ENCODE measurements at regions not wholly inside any gene's neighbourhood (a gene's known extent, or its start where the extent isn't known, plus 50 kb on each side); places are given as distances from the start of the nearest gene placed in this dataset.

DNA sequence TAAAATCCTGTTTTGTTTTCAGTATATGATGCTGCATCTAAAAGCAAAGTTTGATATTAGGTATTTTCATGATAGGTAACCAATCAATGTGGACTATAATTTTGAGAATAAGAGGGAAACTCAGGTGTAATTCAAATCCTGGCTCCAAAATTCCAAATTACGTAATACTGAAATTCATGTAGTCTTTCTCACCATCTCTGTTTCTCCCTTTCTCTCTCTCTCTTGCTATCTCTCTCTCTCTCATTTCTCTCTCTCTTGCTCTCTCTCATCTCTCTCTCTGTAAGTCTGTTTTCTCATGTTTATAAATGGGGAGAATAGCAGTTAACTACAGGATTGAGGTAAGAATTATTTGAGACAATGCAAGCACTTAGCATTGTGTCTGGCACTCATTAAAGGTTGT, 401.1 kb upstream of the TLE4 start:
- Mint-ChIP-seq H3K9me3 (peaks cover 6% of the 10 kb centered on the region), H3K4me1 (ENCODE audit: low read depth in 2 of 2) (no peaks in the 10 kb centered on the region), H3K27ac (no peak overlapping the region), H3K27me3 (no peaks in the 10 kb centered on the region), H3K4me3 (no peak overlapping the region), H3K36me3 (no peaks in the 10 kb centered on the region)
- ATAC-seq, result no peak
- no peak for DNase-seq (ENCODE audit: low spot score)

DNA sequence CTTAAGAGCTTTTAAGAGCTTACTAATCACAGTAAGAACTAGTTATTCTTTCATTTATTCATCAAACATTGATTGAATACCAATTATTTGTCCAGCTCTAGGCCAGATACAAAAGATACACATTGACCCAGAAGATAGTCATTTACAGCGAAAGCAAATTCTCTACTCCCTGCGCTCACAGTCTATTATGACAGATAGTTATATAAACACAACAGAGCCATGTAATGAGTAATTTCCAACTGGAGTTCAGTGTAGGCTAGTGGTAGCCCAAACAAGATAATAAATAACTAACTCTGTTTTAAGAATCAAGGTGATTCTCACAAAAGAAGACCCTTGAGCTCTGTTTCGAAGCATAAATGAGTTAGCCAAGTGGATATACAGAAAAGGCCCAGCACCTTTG, 397.8 kb upstream of the TLE4 start:
- Mint-ChIP-seq H3K36me3 (no peaks in the 10 kb centered on the region), H3K9me3 (peaks cover 6% of the 10 kb centered on the region), H3K4me3 (no peak overlapping the region), H3K4me1 (ENCODE audit: low read depth in 2 of 2) (no peaks in the 10 kb centered on the region), H3K27ac (no peak overlapping the region), H3K27me3 (no peaks in the 10 kb centered on the region)
- DNase-seq (ENCODE audit: low spot score) (no peak), ATAC-seq (no peak)

DNA sequence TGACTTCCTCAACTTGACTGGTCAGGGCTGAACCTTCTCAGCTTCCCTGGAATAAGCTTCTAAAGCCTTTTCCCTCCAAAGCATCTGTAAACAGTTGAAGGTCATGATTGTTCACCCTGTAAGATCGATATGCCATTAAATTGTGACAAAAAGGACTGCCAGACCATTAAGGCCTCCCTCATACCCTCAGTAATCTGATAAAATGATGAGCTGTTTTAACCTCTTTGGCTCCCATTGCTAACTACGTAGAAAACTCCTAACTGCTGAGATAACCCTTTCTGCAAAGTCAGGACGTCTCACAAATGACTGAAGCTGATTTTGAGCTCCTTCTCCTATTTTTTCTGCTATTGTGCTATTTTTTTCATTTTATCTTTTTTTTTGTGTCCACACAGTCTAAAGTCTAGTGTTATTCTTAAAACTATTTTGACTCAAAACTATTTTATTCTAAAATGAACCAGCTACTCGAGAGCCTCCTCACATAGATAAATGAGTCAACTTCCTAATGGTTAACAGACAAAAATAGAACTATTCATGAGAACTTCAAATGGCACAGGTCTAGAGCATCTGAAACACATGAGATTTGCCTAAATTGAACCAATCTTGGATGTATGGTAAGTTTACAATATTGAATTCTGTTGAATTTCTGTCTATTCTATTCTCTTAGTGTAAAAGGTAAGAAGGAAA, 395.6 kb upstream of the TLE4 start:
- ATAC-seq (no peak), DNase-seq (ENCODE audit: low spot score) (no peak)
- Mint-ChIP-seq H3K9me3 (peaks cover 6% of the 10 kb centered on the region), H3K36me3 (no peaks in the 10 kb centered on the region), H3K4me3 (no peak overlapping the region), H3K4me1 (ENCODE audit: low read depth in 2 of 2) (no peaks in the 10 kb centered on the region), H3K27ac (no peak overlapping the region), H3K27me3 (no peaks in the 10 kb centered on the region)

DNA sequence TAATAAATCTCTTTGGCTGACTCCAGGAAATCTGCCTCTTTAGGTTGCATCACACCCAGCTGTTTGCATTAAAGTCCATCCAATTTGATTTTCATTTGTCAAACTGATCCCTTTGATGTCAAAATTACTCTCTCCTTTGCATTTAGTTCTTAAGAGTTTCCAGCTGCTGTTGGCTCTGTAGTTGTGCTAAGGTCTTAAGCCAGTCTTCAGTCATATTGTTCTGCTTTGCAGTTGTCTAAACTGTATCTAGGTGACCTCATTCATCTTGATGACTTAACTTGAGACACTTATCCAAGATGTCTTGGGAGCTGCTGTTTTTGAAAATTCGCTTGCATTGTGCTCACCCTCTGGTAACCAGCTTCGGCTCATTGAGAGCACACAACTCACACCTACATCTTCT, 386.9 kb upstream of the TLE4 start:
- DNase-seq (ENCODE audit: low spot score) (no peak), ATAC-seq (no peak)
- Mint-ChIP-seq H3K4me3 (no peak overlapping the region), H3K36me3 (no peaks in the 10 kb centered on the region), H3K9me3 (peaks cover 6% of the 10 kb centered on the region), H3K27me3 (peaks cover 3 to 5% of the 10 kb centered on the region in 2 donors), H3K4me1 (ENCODE audit: low read depth in 2 of 2) (no peaks in the 10 kb centered on the region), H3K27ac (no peak overlapping the region)

DNA sequence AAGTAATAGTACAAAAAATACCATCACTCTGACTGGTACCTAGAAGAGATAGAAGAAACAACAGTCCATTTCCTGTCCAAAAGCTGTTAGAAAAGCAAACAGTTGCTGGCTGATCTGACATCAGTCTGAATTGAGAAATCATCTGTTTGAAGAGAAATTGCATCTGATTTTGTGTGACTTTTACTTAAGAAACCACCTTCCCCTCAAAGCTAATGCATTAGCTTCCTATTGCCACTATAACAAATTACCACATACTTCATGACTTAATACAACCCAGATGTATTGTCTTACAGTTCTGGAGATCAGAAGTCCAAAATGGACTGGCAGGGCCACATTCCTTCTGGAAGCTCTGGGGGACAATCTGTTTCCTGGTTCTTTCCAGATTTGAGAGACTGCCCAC, 385.9 kb upstream of the TLE4 start:
- no peaks in the 10 kb centered on the region for H3K4me1 Mint-ChIP-seq (ENCODE audit: low read depth in 2 of 2)
- H3K9me3 Mint-ChIP-seq, result no peaks in the 10 kb centered on the region
- ATAC-seq, result no peak
- H3K36me3 Mint-ChIP-seq, result no peaks in the 10 kb centered on the region
- no peak for DNase-seq (ENCODE audit: low spot score)
- peaks cover 3 to 5% of the 10 kb centered on the region in 2 donors for H3K27me3 Mint-ChIP-seq
- no peak overlapping the region for H3K4me3 Mint-ChIP-seq
- no peak overlapping the region for H3K27ac Mint-ChIP-seq

DNA sequence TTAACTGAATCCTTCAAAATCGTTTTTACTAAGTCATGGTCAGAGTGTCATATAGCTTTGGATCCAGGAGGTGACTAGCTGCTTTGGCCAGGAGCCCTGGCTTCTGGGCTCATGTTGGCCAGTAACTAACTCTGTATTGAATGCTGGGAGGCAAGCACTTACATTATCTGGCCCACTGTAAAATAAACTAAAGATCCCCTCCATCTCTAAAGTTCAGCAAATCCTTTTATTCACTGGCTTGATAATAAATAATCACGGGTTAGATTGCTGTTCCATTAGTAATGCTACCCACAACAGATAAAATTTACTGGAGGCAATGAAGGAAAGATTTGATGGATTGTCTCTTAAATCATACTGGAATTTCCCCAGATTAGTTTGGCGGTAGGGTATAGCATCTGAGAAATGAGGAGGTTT, 382.2 kb upstream of the TLE4 start:
- no peak for ATAC-seq
- no peaks in the 10 kb centered on the region for H3K9me3 Mint-ChIP-seq
- H3K36me3 Mint-ChIP-seq, result no peaks in the 10 kb centered on the region
- H3K4me1 Mint-ChIP-seq (ENCODE audit: low read depth in 2 of 2), result no peaks in the 10 kb centered on the region
- DNase-seq (ENCODE audit: low spot score), result no peak
- H3K27ac Mint-ChIP-seq, result no peak overlapping the region
- no peak overlapping the region for H3K4me3 Mint-ChIP-seq
- peaks cover 3 to 5% of the 10 kb centered on the region in 2 donors for H3K27me3 Mint-ChIP-seq

DNA sequence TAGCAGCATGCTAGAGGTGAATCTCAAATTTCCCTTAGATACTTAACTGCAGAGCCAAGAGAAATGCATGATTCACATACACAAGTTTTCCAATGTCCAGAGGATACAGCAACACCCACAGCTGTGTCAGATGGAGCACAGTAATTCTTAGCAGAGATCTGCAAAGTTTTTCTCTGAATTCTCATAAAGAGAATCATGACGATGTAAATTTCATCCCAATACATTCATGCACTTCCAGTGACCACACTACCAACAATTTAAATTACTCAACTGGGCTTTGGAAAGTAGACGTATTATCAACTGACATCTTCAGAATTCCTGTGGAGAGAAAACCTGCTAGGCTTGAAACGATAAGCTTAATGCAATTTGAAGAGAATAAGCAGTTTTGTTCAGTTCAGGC, 378.8 kb upstream of the TLE4 start:
- no peaks in the 10 kb centered on the region for H3K4me1 Mint-ChIP-seq (ENCODE audit: low read depth in 2 of 2)
- peaks cover 3 to 11% of the 10 kb centered on the region in 2 donors for H3K27me3 Mint-ChIP-seq
- H3K4me3 Mint-ChIP-seq, result no peak overlapping the region
- no peak overlapping the region for H3K27ac Mint-ChIP-seq
- no peak for DNase-seq (ENCODE audit: low spot score)
- no peaks in the 10 kb centered on the region for H3K9me3 Mint-ChIP-seq
- ATAC-seq, result no peak
- H3K36me3 Mint-ChIP-seq, result no peaks in the 10 kb centered on the region

DNA sequence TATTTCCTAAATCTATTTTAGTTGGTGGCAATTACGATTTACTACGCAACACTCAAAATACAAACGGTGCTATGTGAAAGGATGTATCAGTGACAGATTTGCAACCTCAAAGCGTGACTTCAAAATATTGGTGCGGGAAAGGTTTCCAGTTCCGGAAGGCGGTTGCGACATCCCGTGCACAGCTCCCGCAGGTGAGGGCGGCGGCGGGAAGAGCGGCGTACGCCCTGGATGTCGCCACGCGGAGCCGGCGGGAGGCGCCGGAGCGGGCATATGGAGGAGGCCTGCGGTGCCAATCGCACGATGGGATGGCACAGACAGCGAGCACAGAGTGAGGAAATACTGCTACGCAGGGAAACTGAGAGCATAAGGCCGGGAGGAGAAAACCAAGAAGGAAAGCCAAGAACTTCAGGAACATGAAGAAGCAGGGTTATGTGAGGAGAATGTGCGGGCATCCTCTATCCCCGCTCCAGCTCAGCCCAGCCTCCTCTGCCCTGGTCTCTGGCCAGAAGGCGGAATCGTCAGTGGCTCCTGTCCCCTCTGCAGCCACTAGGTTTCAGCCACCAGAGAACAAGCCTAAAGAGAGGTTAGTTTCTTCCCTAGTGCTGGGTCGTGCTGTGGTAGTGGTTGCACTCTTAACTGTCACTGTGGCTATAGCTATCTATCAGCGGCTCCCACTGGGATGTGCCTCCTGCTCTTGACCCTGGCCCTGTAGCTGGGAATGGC, 378.1 kb upstream of the TLE4 start:
- H3K36me3 Mint-ChIP-seq, result no peaks in the 10 kb centered on the region
- H3K27me3 Mint-ChIP-seq, result peaks cover 0 to 10% of the 10 kb centered on the region in 2 donors
- H3K4me3 Mint-ChIP-seq, result no peak overlapping the region
- DNase-seq (ENCODE audit: low spot score), result no peak
- no peaks in the 10 kb centered on the region for H3K4me1 Mint-ChIP-seq (ENCODE audit: low read depth in 2 of 2)
- H3K27ac Mint-ChIP-seq, result no peak overlapping the region
- ATAC-seq, result no peak
- H3K9me3 Mint-ChIP-seq, result no peaks in the 10 kb centered on the region

DNA sequence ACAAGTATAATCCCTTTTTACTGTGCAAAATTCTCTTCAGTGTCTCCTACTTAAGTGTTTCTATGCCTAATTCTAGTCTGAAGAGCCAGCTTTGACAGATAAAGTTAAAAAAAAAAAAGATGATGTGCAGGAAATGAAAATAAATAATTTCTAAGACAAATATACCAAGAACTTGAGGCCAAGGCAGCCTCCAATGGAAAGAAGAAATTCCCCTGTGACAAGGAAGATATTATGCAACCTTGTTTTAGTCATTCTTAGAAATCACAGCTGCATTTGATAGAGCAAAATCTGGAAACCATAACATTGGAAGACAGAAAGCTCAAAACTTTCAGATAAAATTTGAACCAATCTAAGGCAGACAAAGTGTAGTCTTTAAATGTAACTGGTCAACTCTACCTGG, 375.9 kb upstream of the TLE4 start:
- H3K27me3 Mint-ChIP-seq, result peaks cover 8 to 24% of the 10 kb centered on the region in 2 donors
- no peaks in the 10 kb centered on the region for H3K9me3 Mint-ChIP-seq
- H3K36me3 Mint-ChIP-seq, result no peaks in the 10 kb centered on the region
- ATAC-seq (no peak), DNase-seq (ENCODE audit: low spot score) (no peak)
- no peaks in the 10 kb centered on the region for H3K4me1 Mint-ChIP-seq (ENCODE audit: low read depth in 2 of 2)
- H3K27ac Mint-ChIP-seq, result no peak overlapping the region
- H3K4me3 Mint-ChIP-seq, result no peak overlapping the region

DNA sequence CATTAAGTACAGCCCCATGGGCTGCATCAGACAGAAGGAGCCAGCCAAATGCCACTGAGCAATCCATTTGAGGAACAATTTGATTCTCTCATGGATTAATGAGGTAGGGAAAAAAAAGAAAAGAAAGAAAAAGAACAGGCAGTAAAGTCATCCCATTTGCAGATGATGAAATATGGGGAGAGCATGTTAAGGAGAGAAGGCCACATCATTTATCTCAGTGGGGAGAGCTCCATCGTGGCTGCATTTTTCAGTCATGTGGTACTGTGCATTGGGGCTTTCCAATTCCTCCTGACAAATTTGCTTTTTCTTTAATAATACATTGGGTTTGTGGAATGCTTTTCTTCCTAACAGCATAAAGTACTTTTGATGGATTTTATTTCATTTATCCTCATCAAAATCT, 375.2 kb upstream of the TLE4 start:
- H3K4me1 Mint-ChIP-seq (ENCODE audit: low read depth in 2 of 2), result no peaks in the 10 kb centered on the region

DNA sequence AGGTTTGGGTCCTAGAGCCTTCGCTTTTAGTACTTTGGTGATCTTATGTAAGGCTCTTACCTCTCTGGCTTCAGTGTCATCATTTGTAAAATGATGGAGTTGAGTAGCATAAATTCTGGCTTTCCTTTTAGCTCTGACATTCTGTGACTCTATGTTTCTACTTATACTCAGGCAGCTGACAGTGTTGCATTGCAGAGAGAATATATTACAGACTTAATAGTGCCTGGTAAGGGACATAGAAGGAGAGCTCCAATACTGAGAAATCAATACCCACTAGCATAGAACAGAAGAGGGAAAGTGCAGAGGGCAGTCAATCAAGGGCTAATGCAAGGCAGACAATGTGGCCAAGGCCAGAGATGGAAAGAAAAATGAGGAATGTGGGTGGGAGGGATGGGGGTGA, 371.4 kb upstream of the TLE4 start:
- ATAC-seq, result no peak
- DNase-seq (ENCODE audit: low spot score), result no peak
- Mint-ChIP-seq H3K9me3 (no peaks in the 10 kb centered on the region), H3K36me3 (no peaks in the 10 kb centered on the region), H3K4me3 (no peak overlapping the region), H3K4me1 (ENCODE audit: low read depth in 2 of 2) (no peaks in the 10 kb centered on the region), H3K27ac (no peak overlapping the region), H3K27me3 (peaks cover 8 to 24% of the 10 kb centered on the region in 2 donors)

More for the DNA sequence above, 375.2 kb upstream of the TLE4 start:
- Mint-ChIP-seq H3K9me3 (no peaks in the 10 kb centered on the region), H3K4me3 (no peak overlapping the region), H3K27me3 (peaks cover 8 to 24% of the 10 kb centered on the region in 2 donors), H3K27ac (no peak overlapping the region), H3K36me3 (no peaks in the 10 kb centered on the region)
- no peak for ATAC-seq
- no peak for DNase-seq (ENCODE audit: low spot score)

DNA sequence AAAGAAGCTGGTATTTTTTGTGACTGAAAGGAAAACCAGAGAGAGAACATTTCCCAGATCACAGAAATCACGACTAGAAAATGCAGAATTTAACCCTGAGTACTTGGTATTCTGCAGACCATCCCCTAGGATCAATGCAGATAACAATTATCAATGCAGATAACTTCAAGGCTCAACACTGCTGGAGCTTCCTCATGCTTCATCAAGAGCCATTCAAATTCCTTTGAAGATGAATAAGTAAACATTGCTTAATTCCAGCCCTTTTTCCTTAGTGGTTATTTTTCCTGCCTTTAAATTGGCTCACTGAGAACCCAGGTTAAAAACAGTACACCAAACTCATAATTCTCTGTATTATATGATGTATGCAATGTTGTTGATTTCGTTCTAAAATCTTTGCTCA, 370.1 kb upstream of the TLE4 start:
- no peak for DNase-seq (ENCODE audit: low spot score)
- Mint-ChIP-seq H3K4me3 (no peak overlapping the region), H3K4me1 (ENCODE audit: low read depth in 2 of 2) (no peaks in the 10 kb centered on the region), H3K27me3 (peaks cover 8 to 24% of the 10 kb centered on the region in 2 donors), H3K27ac (no peak overlapping the region), H3K36me3 (no peaks in the 10 kb centered on the region), H3K9me3 (no peaks in the 10 kb centered on the region)
- ATAC-seq, result no peak

DNA sequence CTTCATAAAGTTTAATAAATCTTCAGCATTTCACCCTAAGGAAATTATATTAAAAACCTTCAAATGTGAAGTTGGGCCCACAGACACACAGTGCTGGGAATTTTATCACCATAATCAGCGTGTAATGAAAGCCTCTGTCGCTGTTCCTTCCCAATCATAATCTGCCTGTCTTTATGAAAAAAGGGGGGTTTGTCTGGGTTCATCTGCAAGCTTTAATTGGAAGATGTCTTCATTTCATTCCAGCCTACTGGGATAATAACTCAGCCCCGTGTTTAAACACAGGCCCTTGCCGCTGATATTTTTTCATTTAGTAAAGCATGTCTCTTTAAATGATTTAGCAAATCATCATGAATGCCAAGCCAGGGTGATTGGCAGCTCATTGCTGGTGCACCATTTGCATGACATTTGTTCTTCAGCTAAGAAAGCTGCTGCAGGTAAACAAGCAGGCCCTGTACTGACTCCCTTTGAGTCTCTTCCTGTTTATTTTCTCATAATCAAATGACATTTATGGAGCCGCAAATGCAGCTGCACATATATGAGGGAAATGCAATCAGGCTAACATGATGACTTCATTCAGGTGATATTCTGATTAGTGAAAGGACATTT, 362.9 kb upstream of the TLE4 start:
- ATAC-seq (no peak), DNase-seq (ENCODE audit: low spot score) (no peak)
- H3K9me3 Mint-ChIP-seq, result no peaks in the 10 kb centered on the region
- no peak overlapping the region for H3K27ac Mint-ChIP-seq
- no peak overlapping the region for H3K4me3 Mint-ChIP-seq
- H3K27me3 Mint-ChIP-seq, result peaks cover 0 to 3% of the 10 kb centered on the region in 2 donors
- no peaks in the 10 kb centered on the region for H3K36me3 Mint-ChIP-seq
- H3K4me1 Mint-ChIP-seq (ENCODE audit: low read depth in 2 of 2), result no peaks in the 10 kb centered on the region

DNA sequence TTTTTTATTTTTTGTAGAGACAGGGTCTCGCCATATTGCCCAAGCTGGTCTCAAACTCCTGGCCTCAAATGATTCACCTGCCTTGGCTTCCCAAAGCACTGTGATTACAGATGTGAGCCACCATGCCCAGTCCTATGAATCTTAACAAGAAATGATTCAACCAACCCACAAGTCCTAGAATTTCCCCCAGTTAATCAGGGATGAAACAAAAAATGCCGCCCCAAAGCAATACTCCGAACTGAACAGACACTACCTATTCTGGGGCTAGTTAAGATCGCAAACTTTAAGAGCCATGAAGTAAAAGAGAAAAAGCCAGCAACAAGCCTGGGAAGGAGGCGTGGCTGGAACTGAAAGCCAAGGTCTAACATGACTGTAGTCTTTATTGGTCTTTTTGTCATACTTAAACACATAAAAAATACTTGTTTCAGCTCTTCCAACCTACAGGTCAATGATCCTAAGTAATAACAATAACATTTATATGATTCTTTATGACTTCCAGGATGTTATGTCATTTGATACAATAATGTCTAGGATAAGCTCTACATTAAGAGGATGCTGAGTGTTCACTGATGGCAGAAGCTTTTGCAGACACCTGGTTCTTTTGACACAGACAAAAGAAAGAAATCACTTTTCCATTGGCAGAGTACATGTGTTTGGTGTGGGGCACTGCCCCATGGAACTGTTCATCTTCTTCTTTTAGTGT, 361.1 kb upstream of the TLE4 start:
- ATAC-seq, result no peak
- H3K9me3 Mint-ChIP-seq, result no peaks in the 10 kb centered on the region

More for the DNA sequence above, 361.1 kb upstream of the TLE4 start:
- no peak overlapping the region for H3K4me3 Mint-ChIP-seq
- H3K27ac Mint-ChIP-seq, result no peak overlapping the region
- no peaks in the 10 kb centered on the region for H3K4me1 Mint-ChIP-seq (ENCODE audit: low read depth in 2 of 2)
- no peaks in the 10 kb centered on the region for H3K36me3 Mint-ChIP-seq
- DNase-seq (ENCODE audit: low spot score), result no peak
- H3K27me3 Mint-ChIP-seq, result peaks cover 0 to 3% of the 10 kb centered on the region in 2 donors

All from natural killer cell treated with Interleukin-12 subunit alpha and Interleukin-12 subunit beta and Interleukin-15 and Interleukin-18, amount 100 ng/mL, for 72 hours (primary cell).